Testis (tissue), 2 donors: ENCODE measurements at regions not wholly inside any gene's neighbourhood (a gene's known extent, or its start where the extent isn't known, plus 50 kb on each side); places are given as distances from the start of the nearest gene placed in this dataset.

ENCODE experiments used
- CTCF ChIP-seq, 3 experiments: fragments of 450-650 bp in 2 of 3; fragments of 200-600 bp in 1 of 3; sonication (generic) in 1 of 3; IDR thresholded peaks; one replicate each; pipeline ENCODE4 v1.5.1; 2016 to 2019; ENCODE audit warnings: antibody characterized with exemption in 3 of 3, mild to moderate bottlenecking in 2 of 3, moderate library complexity in 1 of 3
- POLR2A ChIP-seq: fragments of 450-650 bp; IDR thresholded peaks from one replicate; pipeline ENCODE4 v1.6.1; 2017; ENCODE audit warnings: antibody characterized with exemption, mild to moderate bottlenecking, moderate library complexity

GRCh38 chr3:59522550-59522949 lies 472.7 kb upstream of the CFAP20DC start:
- TF ChIP-seq POLR2A (no peak), CTCF (IDR thresholded peaks at IDR 0.05) (no peak)
